GM18502 (cell line): ENCODE measurements at regions not wholly inside any gene's neighbourhood (a gene's known extent, or its start where the extent isn't known, plus 50 kb on each side); places are given as distances from the start of the nearest gene placed in this dataset.

Experiments used
- ATAC-seq: cut with Tn5 transposase; IDR thresholded peaks from one replicate; pipeline ENCODE4 v1.9.1; 2021; ENCODE audit warnings: mild to moderate bottlenecking; ENCODE audit not compliant: unreplicated experiment, poor library complexity

- ATAC-seq, result no peak
These were observed 375.0 kb upstream of the RUNX1 start for GRCh38 chr21:35424122-35424521.

- ATAC-seq, result no peak
These were observed 374.6 kb upstream of the RUNX1 start for GRCh38 chr21:35423709-35424108.

- ATAC-seq, result no peak
These were observed 372.9 kb upstream of the RUNX1 start for GRCh38 chr21:35422011-35422410.

GRCh38 chr21:35421221-35421620, 372.1 kb upstream of the RUNX1 start:
- ATAC-seq, result no peak

GRCh38 chr21:35420656-35421055, 371.6 kb upstream of the RUNX1 start:
- no peak for ATAC-seq

- no peak for ATAC-seq
These were observed 368.7 kb upstream of the RUNX1 start for GRCh38 chr21:35417762-35418161.

- no peak for ATAC-seq
These were observed 367.9 kb upstream of the RUNX1 start for GRCh38 chr21:35416866-35417489.

GRCh38 chr21:35414507-35415139, 365.5 kb upstream of the RUNX1 start:
- ATAC-seq, result no peak

- no peak for ATAC-seq
These were observed 365.0 kb upstream of the RUNX1 start for GRCh38 chr21:35414056-35414455.

- ATAC-seq, result no peak
These were observed 363.1 kb upstream of the RUNX1 start for GRCh38 chr21:35412231-35412630.

GRCh38 chr21:35411434-35411833, 362.3 kb upstream of the RUNX1 start:
- no peak for ATAC-seq

GRCh38 chr21:35410656-35411055, 361.6 kb upstream of the RUNX1 start:
- no peak for ATAC-seq

GRCh38 chr21:35410123-35410522, 361.0 kb upstream of the RUNX1 start:
- no peak for ATAC-seq

- ATAC-seq, result no peak
These were observed 359.3 kb upstream of the RUNX1 start for GRCh38 chr21:35408401-35408800.

- ATAC-seq, result no peak
These were observed 357.5 kb upstream of the RUNX1 start for GRCh38 chr21:35406635-35407034.

GRCh38 chr21:35405981-35406380, 356.9 kb upstream of the RUNX1 start:
- no peak for ATAC-seq

GRCh38 chr21:35404247-35404646, 355.1 kb upstream of the RUNX1 start:
- ATAC-seq, result no peak

GRCh38 chr21:35402061-35402460, 353.0 kb upstream of the RUNX1 start:
- ATAC-seq, result no peak

- ATAC-seq, result no peak
These were observed 352.4 kb upstream of the RUNX1 start for GRCh38 chr21:35401476-35401875.

GRCh38 chr21:35400233-35400939, 351.3 kb upstream of the RUNX1 start:
- peak; percentile 50 for ATAC-seq

GRCh38 chr21:35399706-35400105, 350.6 kb upstream of the RUNX1 start:
- ATAC-seq, result no peak
